ENCODE measurements at regions not wholly inside any gene's neighbourhood (a gene's known extent, or its start where the extent isn't known, plus 50 kb on each side); places are given as distances from the start of the nearest gene placed in this dataset.

- FAIRE-seq, result no peak
- no peak for DNase-seq (ENCODE audit: insufficient read length, low spot score)
Measured at GRCh38 chr3:70899816-70900215, 587.4 kb upstream of the MDFIC2 start.

- DNase-seq (ENCODE audit: insufficient read length, low spot score) (no peak), FAIRE-seq (no peak)
Measured at GRCh38 chr3:70890020-70890394, 577.6 kb upstream of the MDFIC2 start.

- DNase-seq (ENCODE audit: insufficient read length, low spot score), result no peak
- FAIRE-seq, result no peak
Measured at GRCh38 chr3:70889162-70890019, 577.0 kb upstream of the MDFIC2 start.

- no peak for DNase-seq (ENCODE audit: insufficient read length, low spot score)
- FAIRE-seq, result no peak
Measured at GRCh38 chr3:70885636-70886035, 573.2 kb upstream of the MDFIC2 start.

- FAIRE-seq (no peak), DNase-seq (ENCODE audit: insufficient read length, low spot score) (no peak)
Measured at GRCh38 chr3:70882104-70882503, 569.7 kb upstream of the MDFIC2 start.

GRCh38 chr3:70880421-70880820 lies 568.0 kb upstream of the MDFIC2 start:
- no peak for DNase-seq (ENCODE audit: insufficient read length, low spot score)
- no peak for FAIRE-seq

- FAIRE-seq, result no peak
- no peak for DNase-seq (ENCODE audit: insufficient read length, low spot score)
Measured at GRCh38 chr3:70876154-70876553, 563.7 kb upstream of the MDFIC2 start.

- FAIRE-seq, result no peak
- no peak for DNase-seq (ENCODE audit: insufficient read length, low spot score)
Measured at GRCh38 chr3:70874196-70874595, 561.8 kb upstream of the MDFIC2 start.

GRCh38 chr3:70873686-70874085 lies 561.2 kb upstream of the MDFIC2 start:
- DNase-seq (ENCODE audit: insufficient read length, low spot score) (no peak), FAIRE-seq (no peak)

- DNase-seq (ENCODE audit: insufficient read length, low spot score) (no peak), FAIRE-seq (no peak)
Measured at GRCh38 chr3:70871909-70872656, 559.6 kb upstream of the MDFIC2 start.

GRCh38 chr3:70870576-70870975 lies 558.1 kb upstream of the MDFIC2 start:
- DNase-seq (ENCODE audit: insufficient read length, low spot score), result no peak

GRCh38 chr3:70868561-70868960 lies 556.1 kb upstream of the MDFIC2 start:
- DNase-seq (ENCODE audit: insufficient read length, low spot score) (no peak), FAIRE-seq (no peak)

More at GRCh38 chr3:70870576-70870975, 558.1 kb upstream of the MDFIC2 start:
- no peak for FAIRE-seq

GRCh38 chr3:70863049-70863448 lies 550.6 kb upstream of the MDFIC2 start:
- FAIRE-seq (no peak), DNase-seq (ENCODE audit: insufficient read length, low spot score) (no peak)

GRCh38 chr3:70861855-70862254 lies 549.4 kb upstream of the MDFIC2 start:
- FAIRE-seq, result no peak
- DNase-seq (ENCODE audit: insufficient read length, low spot score), result no peak

GRCh38 chr3:70861234-70861633 lies 548.8 kb upstream of the MDFIC2 start:
- DNase-seq (ENCODE audit: insufficient read length, low spot score) (no peak), FAIRE-seq (no peak)

GRCh38 chr3:70857916-70858315 lies 545.5 kb upstream of the MDFIC2 start:
- no peak for DNase-seq (ENCODE audit: insufficient read length, low spot score)
- FAIRE-seq, result no peak

GRCh38 chr3:70856414-70857162 lies 544.1 kb upstream of the MDFIC2 start:
- FAIRE-seq (no peak), DNase-seq (ENCODE audit: insufficient read length, low spot score) (no peak)

GRCh38 chr3:70855149-70855548 lies 542.7 kb upstream of the MDFIC2 start:
- DNase-seq (ENCODE audit: insufficient read length, low spot score) (no peak), FAIRE-seq (no peak)

GRCh38 chr3:70854108-70854507 lies 541.7 kb upstream of the MDFIC2 start:
- DNase-seq (ENCODE audit: insufficient read length, low spot score) (no peak), FAIRE-seq (no peak)

- no peak for DNase-seq (ENCODE audit: insufficient read length, low spot score)
- FAIRE-seq, result no peak
Measured at GRCh38 chr3:70853161-70853944, 540.9 kb upstream of the MDFIC2 start.
